Kidney (tissue), 13 donors: ENCODE measurements at regions not wholly inside any gene's neighbourhood (a gene's known extent, or its start where the extent isn't known, plus 50 kb on each side); places are given as distances from the start of the nearest gene placed in this dataset.

ENCODE experiments used
- DNase-seq, 5 donors: peaks; one replicate each; pipeline ENCODE4 v3.0.0-alpha.2; 2013 to 2020
- FAIRE-seq: peaks from 2 replicates; lab custom pipeline; 2012; peaks lifted over from hg19 to GRCh38; lab: Jason Lieb, UNC
- H3K27ac ChIP-seq, 2 donors: one replicate each; pipeline ENCODE4 v1.7.0; 2013; ENCODE audit warnings: low read depth in 2 of 2, low read length in 2 of 2, inconsistent platforms in 1 of 2
- H3K27me3 ChIP-seq: one replicate; pipeline ENCODE4 v1.7.1; 2013; ENCODE audit warnings: low read length, inconsistent platforms; ENCODE audit not compliant: control insufficient read depth, insufficient read depth
- H3K36me3 ChIP-seq, 3 donors: one replicate each; pipeline versions ENCODE4 v1.7.0 to v1.7.1; 2013; ENCODE audit warnings: low read length in 3 of 3, control low read depth in 1 of 3, inconsistent platforms in 1 of 3; ENCODE audit not compliant: insufficient read depth in 3 of 3, control insufficient read depth in 2 of 3
- H3K4me1 ChIP-seq, 3 donors: one replicate each; pipeline versions ENCODE4 v1.7.0 to v1.7.1; 2013; ENCODE audit warnings: low read length in 3 of 3, inconsistent platforms in 1 of 3, low read depth in 1 of 3; ENCODE audit not compliant: control insufficient read depth in 2 of 3, insufficient read depth in 2 of 3
- H3K4me3 ChIP-seq, 3 donors: one replicate each; pipeline versions ENCODE4 v1.7.0 to v1.8.1; 2013; ENCODE audit warnings: low read length in 3 of 3, control low read depth in 1 of 3, inconsistent platforms in 1 of 3
- H3K9ac ChIP-seq, 3 donors: one replicate each; pipeline versions ENCODE4 v1.7.0 to v1.7.1; 2013; ENCODE audit warnings: low read length in 3 of 3, control low read depth in 1 of 3, inconsistent platforms in 1 of 3
- H3K9me3 ChIP-seq, 3 donors: one replicate each; pipeline versions ENCODE4 v1.7.0 to v1.7.1; 2013; ENCODE audit warnings: low read length in 3 of 3, control low read depth in 1 of 3, inconsistent platforms in 1 of 3; ENCODE audit not compliant: control insufficient read depth in 2 of 3, insufficient read depth in 1 of 3
- CTCF ChIP-seq: IDR thresholded peaks from 3 replicates; pipeline ENCODE4 v1.5.1; 2012; ENCODE audit warnings: mild to moderate bottlenecking, moderate library complexity, borderline replicate concordance; ENCODE audit not compliant: insufficient read depth; ENCODE audit errors: extremely low read depth
- intact Hi-C: fragments of 100-400 bp; cut with DNase I; formaldehyde crosslinking; loops from one replicate; pipeline ENCODE4 v1.11.1; 2022
- donor health status: control.
- donor health status: control.
- donor health status: control.
- donor health status: control.
- donor health status: control.
- donor health status: DM: yes; HTN: yes; CAD: no.
- donor health status: Normal renal cell carcinoma (clear cell type).

- DNase-seq (peak in 1 of 5 donors; percentile 12), FAIRE-seq (no peak)
- Histone ChIP-seq H3K9me3 (no peaks in the 10 kb centered on the region), H3K27ac (no peak overlapping the region), H3K36me3 (no peaks in the 10 kb centered on the region), H3K4me1 (peaks cover 0 to 2% (median 2%) of the 10 kb centered on the region in 3 donors), H3K9ac (no peak overlapping the region), H3K4me3 (no peak overlapping the region), H3K27me3 (no peaks in the 10 kb centered on the region)
- intact Hi-C loops, result no loop called here
- no peak for TF ChIP-seq CTCF
Measured at GRCh38 chr10:78351283-78351682, 317.6 kb downstream of the RPS24 start.

- H3K9me3 ChIP-seq, result no peaks in the 10 kb centered on the region
- H3K27me3 ChIP-seq, result no peaks in the 10 kb centered on the region
- intact Hi-C loops, result no loop called here
- H3K4me3 ChIP-seq, result no peak overlapping the region
- peaks cover 0 to 2% (median 2%) of the 10 kb centered on the region in 3 donors for H3K4me1 ChIP-seq
- no peak overlapping the region for H3K27ac ChIP-seq
- no peak overlapping the region for H3K9ac ChIP-seq
- TF ChIP-seq CTCF, result no peak
- FAIRE-seq, result no peak
- no peaks in the 10 kb centered on the region for H3K36me3 ChIP-seq
- no peak for DNase-seq
Measured at GRCh38 chr10:78351809-78352208, 318.1 kb downstream of the RPS24 start.

- Histone ChIP-seq H3K4me3 (no peak overlapping the region), H3K9me3 (no peaks in the 10 kb centered on the region), H3K9ac (no peak overlapping the region), H3K4me1 (peaks cover 0 to 2% (median 2%) of the 10 kb centered on the region in 3 donors), H3K36me3 (no peaks in the 10 kb centered on the region), H3K27ac (no peak overlapping the region), H3K27me3 (no peaks in the 10 kb centered on the region)
- FAIRE-seq, result no peak
- intact Hi-C loops, result no loop called here
- TF ChIP-seq CTCF, result no peak
- DNase-seq, result no peak
Measured at GRCh38 chr10:78353636-78354035, 320.0 kb downstream of the RPS24 start.

- no peak for TF ChIP-seq CTCF
- H3K9me3 ChIP-seq, result no peaks in the 10 kb centered on the region
- H3K27ac ChIP-seq, result no peak overlapping the region
- intact Hi-C loops, result no loop called here
- H3K4me1 ChIP-seq, result peaks cover 0 to 2% (median 2%) of the 10 kb centered on the region in 3 donors
- no peak overlapping the region for H3K4me3 ChIP-seq
- H3K36me3 ChIP-seq, result no peaks in the 10 kb centered on the region
- DNase-seq (peak in 3 of 5 donors; percentile 67 to 87 (median 86)), FAIRE-seq (no peak)
- H3K9ac ChIP-seq, result no peak overlapping the region
- H3K27me3 ChIP-seq, result no peaks in the 10 kb centered on the region
Measured at GRCh38 chr10:78354101-78354500, 320.4 kb downstream of the RPS24 start.
